ENCODE measurements at regions not wholly inside any gene's neighbourhood (a gene's known extent, or its start where the extent isn't known, plus 50 kb on each side); places are given as distances from the start of the nearest gene placed in this dataset.

GRCh38 chr7:51949726-51950644 is 633.4 kb upstream of the COBL start:
- POLR2A ChIA-PET (ENCODE audit: partially characterized antibody) = no interaction called here
- no peaks in the 10 kb centered on the region for H3K27me3 ChIP-seq (replicated peaks in 1 of 4; ENCODE audit: control insufficient read depth in 3 of 4, extremely low read depth in 1 of 4, insufficient read depth in 3 of 4, low read length in 3 of 4)
- H2AK5ac ChIP-seq (ENCODE audit: low read depth, low read length) = no peak overlapping the region
- H3K9me3 ChIP-seq (ENCODE audit: insufficient read depth in 2 of 2, low read depth in 1 of 2, low read length in 1 of 2) = no peaks in the 10 kb centered on the region
- H2BK15ac ChIP-seq (ENCODE audit: low read length) = no peak overlapping the region
- no peak overlapping the region for H2AFZ ChIP-seq (ENCODE audit: low read length)
- H3K56ac ChIP-seq (replicated peaks; ENCODE audit: insufficient read length, low read depth, low read length) = peak overlapping the region; percentile 0
- no peaks in the 10 kb centered on the region for H3K79me1 ChIP-seq (ENCODE audit: low read depth, low read length)
- no peak overlapping the region for H4K8ac ChIP-seq (ENCODE audit: extremely low read depth, insufficient read depth, low read length)
- CTCF ChIA-PET (ENCODE audit: partially characterized antibody) = interaction anchor here (0.9 to 1.3 kb wide), 3 partner anchors 11 to 68 kb away, joined by 3 to 4 read pairs (median 3); no protein-coding TSS in a partner anchor
- peak overlapping the region in 1 of 4 experiments; percentile 29; a peak in 3 of 8 replicates for H3K4me3 ChIP-seq (ENCODE audit: extremely low read depth in 1 of 4, insufficient read depth in 2 of 4, low read depth in 3 of 4, low read length in 4 of 4)
- peak overlapping the region; percentile 67 for H4K91ac ChIP-seq (replicated peaks; ENCODE audit: insufficient read length, low read length)
- DNase-seq (ENCODE audit: low read depth in 1 of 2, low spot score in 2 of 2) (peak; percentile 62 to 91), FAIRE-seq (peak; percentile 98)
- 0 out of 7 replicates have a peak overlapping the region, but pooled peaks of 1 of the 4 experiments have one; percentile 7 for H3K9ac ChIP-seq (replicated peaks in 1 of 4; ENCODE audit: extremely low read depth in 1 of 4, low read depth in 3 of 4, low read length in 3 of 4)
- peaks cover 0 to 14% (median 7%) of the 10 kb centered on the region in 4 experiments; a peak in 4 of 7 replicates for H3K4me1 ChIP-seq (replicated peaks in 1 of 4; ENCODE audit: control insufficient read depth in 3 of 4, insufficient read depth in 4 of 4, low read length in 3 of 4)
- peak overlapping the region; percentile 40; the same call in 1 of the 2 replicates for H3K27ac ChIP-seq (ENCODE audit: low read depth, low read length)
- H2BK5ac ChIP-seq (ENCODE audit: low read depth, low read length) = peak overlapping the region; percentile 98; the same call in 1 of the 2 replicates
- peaks cover 2% of the 10 kb centered on the region; the same call in 1 of the 2 replicates for H3K23me2 ChIP-seq (ENCODE audit: low read depth, low read length)
- 17% methylated on average over 9 of the region's 9 CpGs; no CpG with 5 or more reads in 1 of the 2 experiments for WGBS, 2 experiments (ENCODE audit: extremely low coverage in 1 of 2, insufficient coverage in 1 of 2, insufficient read length in 1 of 2, insufficient replicate concordance in 2 of 2, low coverage in 1 of 2, low lambda C conversion rate in 2 of 2, missing lambda C conversion rate in 1 of 2)
- H3K23ac ChIP-seq (ENCODE audit: insufficient read length) = no peak overlapping the region
- H2BK12ac ChIP-seq (ENCODE audit: low read depth, low read length) = no peak overlapping the region; the same call in 1 of the 2 replicates
- H3K18ac ChIP-seq (ENCODE audit: extremely low read depth, low read length) = 0 out of 2 replicates have a peak overlapping the region, but pooled peaks have one; percentile 76
- H3K4ac ChIP-seq (replicated peaks; ENCODE audit: insufficient read length, low read depth, low read length) = no peak overlapping the region
- H3K14ac ChIP-seq (ENCODE audit: insufficient read length) = no peak overlapping the region
- no peaks in the 10 kb centered on the region for H4K20me1 ChIP-seq (replicated peaks in 1 of 2; ENCODE audit: control insufficient read depth in 1 of 2, insufficient read depth in 2 of 2, low read length in 2 of 2)
- no peaks in the 10 kb centered on the region for H3K79me2 ChIP-seq (ENCODE audit: control insufficient read depth in 1 of 2, insufficient read depth in 2 of 2, low read length in 2 of 2)
- no peaks in the 10 kb centered on the region; a peak in 1 of 8 replicates for H3K36me3 ChIP-seq (ENCODE audit: control insufficient read depth in 2 of 4, insufficient read depth in 4 of 4, low read length in 3 of 4)
- peak overlapping the region; percentile 76 for H4K5ac ChIP-seq (ENCODE audit: insufficient read length, low read depth, low read length)
- H2BK20ac ChIP-seq (ENCODE audit: low read length) = peak overlapping the region; percentile 94
- peak overlapping the region; percentile 98 for H2BK120ac ChIP-seq (replicated peaks; ENCODE audit: low read depth, low read length)
- H3K4me2 ChIP-seq (ENCODE audit: insufficient read depth in 1 of 2, low read depth in 2 of 2, low read length in 2 of 2) = peak overlapping the region; percentile 53 to 55
- TF ChIP-seq JUND (IDR thresholded peaks at IDR 0.05; ENCODE audit: low read length) (no peak; the same call in 1 of the 2 replicates), CTCF (IDR thresholded peaks at IDR 0.05; ENCODE audit: control extremely low read depth in 1 of 3, insufficient read depth in 1 of 3, low read depth in 1 of 3, low read length in 3 of 3) (peak in 1 of 3 experiments; percentile 21; a peak in 1 of 4 replicates), CEBPB (IDR thresholded peaks at IDR 0.05; ENCODE audit: low read depth, low read length) (no peak), NRF1 (IDR thresholded peaks at IDR 0.05; ENCODE audit: low read depth, low read length) (no peak), SIX5 (IDR thresholded peaks at IDR 0.05; ENCODE audit: low read depth, low read length) (no peak), GTF2F1 (IDR thresholded peaks at IDR 0.05; ENCODE audit: borderline replicate concordance, low read depth, low read length) (no peak)
- TF ChIP-seq, protein P1, sequence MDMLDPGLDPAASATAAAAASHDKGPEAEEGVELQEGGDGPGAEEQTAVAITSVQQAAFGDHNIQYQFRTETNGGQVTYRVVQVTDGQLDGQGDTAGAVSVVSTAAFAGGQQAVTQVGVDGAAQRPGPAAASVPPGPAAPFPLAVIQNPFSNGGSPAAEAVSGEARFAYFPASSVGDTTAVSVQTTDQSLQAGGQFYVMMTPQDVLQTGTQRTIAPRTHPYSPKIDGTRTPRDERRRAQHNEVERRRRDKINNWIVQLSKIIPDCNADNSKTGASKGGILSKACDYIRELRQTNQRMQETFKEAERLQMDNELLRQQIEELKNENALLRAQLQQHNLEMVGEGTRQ (IDR thresholded peaks at IDR 0.05; ENCODE audit: low read length) = no peak

Measured in H1 (cell line).